ENCODE measurements at regions not wholly inside any gene's neighbourhood (a gene's known extent, or its start where the extent isn't known, plus 50 kb on each side); places are given as distances from the start of the nearest gene placed in this dataset.
"Not testable (repeated sequence)": the region's sequence is repeated elsewhere in the genome, so short reads cannot be mapped to it uniquely, and the experiment has no call there.

GRCh38 chr14:105637345-105637744 is 111.0 kb downstream of the TMEM121 start:
- H3K27me3 ChIP-seq (ENCODE audit: control insufficient read depth in 5 of 5, insufficient read depth in 4 of 5, low read length in 5 of 5); H3K9me3 ChIP-seq (ENCODE audit: control insufficient read depth in 5 of 5, low read length in 5 of 5): not testable (repeated sequence)

GRCh38 chr14:105639969-105640931 is 113.9 kb downstream of the TMEM121 start:
- not testable (repeated sequence) for H3K9ac ChIP-seq (ENCODE audit: low read length in 5 of 5); H3K27me3 ChIP-seq (ENCODE audit: control insufficient read depth in 5 of 5, insufficient read depth in 4 of 5, low read length in 5 of 5); H3K36me3 ChIP-seq (ENCODE audit: control insufficient read depth in 5 of 5, insufficient read depth in 5 of 5, low read length in 5 of 5); H3K4me3 ChIP-seq (ENCODE audit: low read depth in 1 of 5, low read length in 5 of 5); H3K9me3 ChIP-seq (ENCODE audit: control insufficient read depth in 5 of 5, low read length in 5 of 5); H3K27ac ChIP-seq (ENCODE audit: low read depth, low read length); H3K4me1 ChIP-seq (ENCODE audit: control insufficient read depth in 5 of 5, insufficient read depth in 5 of 5, low read length in 5 of 5)

More at GRCh38 chr14:105637345-105637744, 111.0 kb downstream of the TMEM121 start:
- not testable (repeated sequence) for H3K4me3 ChIP-seq (ENCODE audit: low read depth in 1 of 5, low read length in 5 of 5); H3K4me1 ChIP-seq (ENCODE audit: control insufficient read depth in 5 of 5, insufficient read depth in 5 of 5, low read length in 5 of 5); H3K9ac ChIP-seq (ENCODE audit: low read length in 5 of 5); H3K27ac ChIP-seq (ENCODE audit: low read depth, low read length); H3K36me3 ChIP-seq (ENCODE audit: control insufficient read depth in 5 of 5, insufficient read depth in 5 of 5, low read length in 5 of 5)

- H3K9ac ChIP-seq (ENCODE audit: low read length in 5 of 5), result no peak overlapping the region
- no peaks in the 10 kb centered on the region for H3K36me3 ChIP-seq (ENCODE audit: control insufficient read depth in 5 of 5, insufficient read depth in 5 of 5, low read length in 5 of 5)
- H3K4me3 ChIP-seq (ENCODE audit: low read depth in 1 of 5, low read length in 5 of 5), result no peak overlapping the region
- H3K27me3 ChIP-seq (ENCODE audit: control insufficient read depth in 5 of 5, insufficient read depth in 4 of 5, low read length in 5 of 5), result no peaks in the 10 kb centered on the region
- no peak overlapping the region for H3K27ac ChIP-seq (ENCODE audit: low read depth, low read length)
- H3K9me3 ChIP-seq (ENCODE audit: control insufficient read depth in 5 of 5, low read length in 5 of 5), result no peaks in the 10 kb centered on the region
- H3K4me1 ChIP-seq (ENCODE audit: control insufficient read depth in 5 of 5, insufficient read depth in 5 of 5, low read length in 5 of 5), result peaks cover 0 to 6% (median 0%) of the 10 kb centered on the region in 5 donors
These were observed 114.9 kb downstream of the TMEM121 start for GRCh38 chr14:105641075-105641937.

- H3K9me3 ChIP-seq (ENCODE audit: control insufficient read depth in 5 of 5, low read length in 5 of 5), result not testable (repeated sequence)
These were observed 115.6 kb downstream of the TMEM121 start for GRCh38 chr14:105641951-105642350.

GRCh38 chr14:105642486-105642885 is 116.1 kb downstream of the TMEM121 start:
- not testable (repeated sequence) for H3K36me3 ChIP-seq (ENCODE audit: control insufficient read depth in 5 of 5, insufficient read depth in 5 of 5, low read length in 5 of 5); H3K4me1 ChIP-seq (ENCODE audit: control insufficient read depth in 5 of 5, insufficient read depth in 5 of 5, low read length in 5 of 5); H3K27ac ChIP-seq (ENCODE audit: low read depth, low read length); H3K9ac ChIP-seq (ENCODE audit: low read length in 5 of 5); H3K9me3 ChIP-seq (ENCODE audit: control insufficient read depth in 5 of 5, low read length in 5 of 5); H3K27me3 ChIP-seq (ENCODE audit: control insufficient read depth in 5 of 5, insufficient read depth in 4 of 5, low read length in 5 of 5); H3K4me3 ChIP-seq (ENCODE audit: low read depth in 1 of 5, low read length in 5 of 5)

More at GRCh38 chr14:105641951-105642350, 115.6 kb downstream of the TMEM121 start:
- not testable (repeated sequence) for H3K4me1 ChIP-seq (ENCODE audit: control insufficient read depth in 5 of 5, insufficient read depth in 5 of 5, low read length in 5 of 5); H3K9ac ChIP-seq (ENCODE audit: low read length in 5 of 5); H3K27ac ChIP-seq (ENCODE audit: low read depth, low read length); H3K4me3 ChIP-seq (ENCODE audit: low read depth in 1 of 5, low read length in 5 of 5); H3K36me3 ChIP-seq (ENCODE audit: control insufficient read depth in 5 of 5, insufficient read depth in 5 of 5, low read length in 5 of 5); H3K27me3 ChIP-seq (ENCODE audit: control insufficient read depth in 5 of 5, insufficient read depth in 4 of 5, low read length in 5 of 5)

- H3K27me3 ChIP-seq (ENCODE audit: control insufficient read depth in 5 of 5, insufficient read depth in 4 of 5, low read length in 5 of 5); H3K27ac ChIP-seq (ENCODE audit: low read depth, low read length); H3K4me3 ChIP-seq (ENCODE audit: low read depth in 1 of 5, low read length in 5 of 5); H3K9me3 ChIP-seq (ENCODE audit: control insufficient read depth in 5 of 5, low read length in 5 of 5); H3K36me3 ChIP-seq (ENCODE audit: control insufficient read depth in 5 of 5, insufficient read depth in 5 of 5, low read length in 5 of 5); H3K4me1 ChIP-seq (ENCODE audit: control insufficient read depth in 5 of 5, insufficient read depth in 5 of 5, low read length in 5 of 5); H3K9ac ChIP-seq (ENCODE audit: low read length in 5 of 5): not testable (repeated sequence)
These were observed 117.1 kb downstream of the TMEM121 start for GRCh38 chr14:105643406-105644052.

- H3K9me3 ChIP-seq (ENCODE audit: control insufficient read depth in 5 of 5, low read length in 5 of 5); H3K9ac ChIP-seq (ENCODE audit: low read length in 5 of 5); H3K4me3 ChIP-seq (ENCODE audit: low read depth in 1 of 5, low read length in 5 of 5); H3K27ac ChIP-seq (ENCODE audit: low read depth, low read length); H3K4me1 ChIP-seq (ENCODE audit: control insufficient read depth in 5 of 5, insufficient read depth in 5 of 5, low read length in 5 of 5); H3K36me3 ChIP-seq (ENCODE audit: control insufficient read depth in 5 of 5, insufficient read depth in 5 of 5, low read length in 5 of 5); H3K27me3 ChIP-seq (ENCODE audit: control insufficient read depth in 5 of 5, insufficient read depth in 4 of 5, low read length in 5 of 5): not testable (repeated sequence)
These were observed 117.7 kb downstream of the TMEM121 start for GRCh38 chr14:105644053-105644435.

GRCh38 chr14:105644457-105644856 is 118.1 kb downstream of the TMEM121 start:
- H3K27ac ChIP-seq (ENCODE audit: low read depth, low read length); H3K9ac ChIP-seq (ENCODE audit: low read length in 5 of 5); H3K36me3 ChIP-seq (ENCODE audit: control insufficient read depth in 5 of 5, insufficient read depth in 5 of 5, low read length in 5 of 5); H3K27me3 ChIP-seq (ENCODE audit: control insufficient read depth in 5 of 5, insufficient read depth in 4 of 5, low read length in 5 of 5); H3K4me3 ChIP-seq (ENCODE audit: low read depth in 1 of 5, low read length in 5 of 5); H3K4me1 ChIP-seq (ENCODE audit: control insufficient read depth in 5 of 5, insufficient read depth in 5 of 5, low read length in 5 of 5); H3K9me3 ChIP-seq (ENCODE audit: control insufficient read depth in 5 of 5, low read length in 5 of 5): not testable (repeated sequence)

- not testable (repeated sequence) for H3K36me3 ChIP-seq (ENCODE audit: control insufficient read depth in 5 of 5, insufficient read depth in 5 of 5, low read length in 5 of 5); H3K4me3 ChIP-seq (ENCODE audit: low read depth in 1 of 5, low read length in 5 of 5); H3K9ac ChIP-seq (ENCODE audit: low read length in 5 of 5); H3K9me3 ChIP-seq (ENCODE audit: control insufficient read depth in 5 of 5, low read length in 5 of 5); H3K4me1 ChIP-seq (ENCODE audit: control insufficient read depth in 5 of 5, insufficient read depth in 5 of 5, low read length in 5 of 5); H3K27ac ChIP-seq (ENCODE audit: low read depth, low read length); H3K27me3 ChIP-seq (ENCODE audit: control insufficient read depth in 5 of 5, insufficient read depth in 4 of 5, low read length in 5 of 5)
These were observed 118.5 kb downstream of the TMEM121 start for GRCh38 chr14:105644891-105645290.

- not testable (repeated sequence) for H3K4me3 ChIP-seq (ENCODE audit: low read depth in 1 of 5, low read length in 5 of 5); H3K27ac ChIP-seq (ENCODE audit: low read depth, low read length); H3K36me3 ChIP-seq (ENCODE audit: control insufficient read depth in 5 of 5, insufficient read depth in 5 of 5, low read length in 5 of 5); H3K4me1 ChIP-seq (ENCODE audit: control insufficient read depth in 5 of 5, insufficient read depth in 5 of 5, low read length in 5 of 5); H3K9me3 ChIP-seq (ENCODE audit: control insufficient read depth in 5 of 5, low read length in 5 of 5); H3K9ac ChIP-seq (ENCODE audit: low read length in 5 of 5); H3K27me3 ChIP-seq (ENCODE audit: control insufficient read depth in 5 of 5, insufficient read depth in 4 of 5, low read length in 5 of 5)
These were observed 119.0 kb downstream of the TMEM121 start for GRCh38 chr14:105645389-105645788.
